Ectodermal cell (in vitro differentiated cells): ENCODE measurements at regions not wholly inside any gene's neighbourhood (a gene's known extent, or its start where the extent isn't known, plus 50 kb on each side); places are given as distances from the start of the nearest gene placed in this dataset.

Experiments used
- H3K27ac ChIP-seq: 2 replicates; pipeline ENCODE4 v1.7.0; 2013; ENCODE audit warnings: mild to moderate bottlenecking, low read depth, low read length; ENCODE audit not compliant: insufficient read depth, poor library complexity, severe bottlenecking
- H3K27me3 ChIP-seq: 2 replicates; pipeline ENCODE4 v1.7.0; 2013; ENCODE audit warnings: mild to moderate bottlenecking, low read length; ENCODE audit not compliant: insufficient read depth, control insufficient read depth, poor library complexity, severe bottlenecking
- H3K36me3 ChIP-seq: one replicate; pipeline ENCODE4 v1.7.0; 2013; ENCODE audit warnings: low read length; ENCODE audit not compliant: control insufficient read depth, insufficient read depth
- H3K4me1 ChIP-seq: one replicate; pipeline ENCODE4 v1.7.0; 2013; ENCODE audit warnings: low read length; ENCODE audit not compliant: control insufficient read depth, insufficient read depth
- H3K4me3 ChIP-seq: 2 replicates; pipeline ENCODE4 v1.7.0; 2013; ENCODE audit warnings: low read depth, low read length, control low read depth; ENCODE audit not compliant: insufficient read depth
- H3K9me3 ChIP-seq: 2 replicates; pipeline ENCODE4 v1.7.0; 2013; ENCODE audit warnings: mild to moderate bottlenecking, low read length, moderate library complexity; ENCODE audit not compliant: control insufficient read depth
- WGBS, 2 experiments: methylation state at CpG; one replicate each; pipeline ENCODE4 v1.1.7; 2013; ENCODE audit warnings: missing lambda C conversion rate in 2 of 2; 5-methylcytosine and 5-hydroxymethylcytosine counted together

- no peaks in the 10 kb centered on the region for H3K4me1 ChIP-seq
- H3K27ac ChIP-seq: no peak overlapping the region
- H3K36me3 ChIP-seq: no peaks in the 10 kb centered on the region
- no peak overlapping the region for H3K4me3 ChIP-seq
- 84 to 100% methylated on average over 2 of the region's 2 CpGs for WGBS, 2 experiments
- no peaks in the 10 kb centered on the region for H3K9me3 ChIP-seq
- H3K27me3 ChIP-seq: no peaks in the 10 kb centered on the region
Measured at GRCh38 chr3:76470285-76470684, 569.6 kb upstream of the ROBO2 start.

GRCh38 chr3:76474632-76475031 lies 565.3 kb upstream of the ROBO2 start:
- Histone ChIP-seq H3K9me3 (no peaks in the 10 kb centered on the region), H3K36me3 (no peaks in the 10 kb centered on the region), H3K27me3 (no peaks in the 10 kb centered on the region), H3K27ac (no peak overlapping the region), H3K4me1 (no peaks in the 10 kb centered on the region), H3K4me3 (no peak overlapping the region)
- 94 to 96% methylated on average over 9 of the region's 9 CpGs for WGBS, 2 experiments

GRCh38 chr3:76479161-76479650 lies 560.7 kb upstream of the ROBO2 start:
- Histone ChIP-seq H3K27me3 (no peaks in the 10 kb centered on the region), H3K4me1 (no peaks in the 10 kb centered on the region), H3K27ac (no peak overlapping the region), H3K36me3 (no peaks in the 10 kb centered on the region), H3K4me3 (no peak overlapping the region), H3K9me3 (no peaks in the 10 kb centered on the region)
- no CpG with 5 or more reads among the region's 1 CpG for WGBS, 2 experiments

GRCh38 chr3:76482510-76482909 lies 557.4 kb upstream of the ROBO2 start:
- no peak overlapping the region for H3K27ac ChIP-seq
- no peaks in the 10 kb centered on the region for H3K9me3 ChIP-seq
- H3K36me3 ChIP-seq: no peaks in the 10 kb centered on the region
- no peaks in the 10 kb centered on the region for H3K4me1 ChIP-seq
- H3K27me3 ChIP-seq: no peaks in the 10 kb centered on the region
- H3K4me3 ChIP-seq: no peak overlapping the region
- 91 to 94% methylated on average over 3 to 4 of the region's 4 CpGs for WGBS, 2 experiments

GRCh38 chr3:76487446-76487845 lies 552.5 kb upstream of the ROBO2 start:
- 96% methylated on average over 3 of the region's 3 CpGs for WGBS, 2 experiments
- Histone ChIP-seq H3K36me3 (no peaks in the 10 kb centered on the region), H3K4me3 (no peak overlapping the region)

GRCh38 chr3:76490064-76490463 lies 549.8 kb upstream of the ROBO2 start:
- WGBS, 2 experiments: 78 to 91% methylated on average over 3 of the region's 3 CpGs
- H3K4me1 ChIP-seq: no peaks in the 10 kb centered on the region

More at GRCh38 chr3:76487446-76487845, 552.5 kb upstream of the ROBO2 start:
- Histone ChIP-seq H3K4me1 (no peaks in the 10 kb centered on the region), H3K9me3 (no peaks in the 10 kb centered on the region), H3K27me3 (no peaks in the 10 kb centered on the region), H3K27ac (no peak overlapping the region)

GRCh38 chr3:76495216-76495615 lies 544.7 kb upstream of the ROBO2 start:
- WGBS, 2 experiments: 95 to 96% methylated on average over 2 of the region's 2 CpGs
- Histone ChIP-seq H3K27me3 (no peaks in the 10 kb centered on the region), H3K36me3 (no peaks in the 10 kb centered on the region), H3K9me3 (no peaks in the 10 kb centered on the region), H3K4me3 (no peak overlapping the region), H3K27ac (no peak overlapping the region), H3K4me1 (no peaks in the 10 kb centered on the region)

More at GRCh38 chr3:76490064-76490463, 549.8 kb upstream of the ROBO2 start:
- no peaks in the 10 kb centered on the region for H3K9me3 ChIP-seq
- H3K4me3 ChIP-seq: no peak overlapping the region
- no peaks in the 10 kb centered on the region for H3K36me3 ChIP-seq
- H3K27me3 ChIP-seq: no peaks in the 10 kb centered on the region
- no peak overlapping the region for H3K27ac ChIP-seq

- Histone ChIP-seq H3K27me3 (no peaks in the 10 kb centered on the region), H3K4me3 (no peak overlapping the region), H3K9me3 (no peaks in the 10 kb centered on the region), H3K4me1 (no peaks in the 10 kb centered on the region), H3K36me3 (no peaks in the 10 kb centered on the region), H3K27ac (no peak overlapping the region)
- WGBS, 2 experiments: 76 to 78% methylated on average over 3 of the region's 3 CpGs
Measured at GRCh38 chr3:76497636-76498035, 542.3 kb upstream of the ROBO2 start.

GRCh38 chr3:76500746-76501275 lies 539.1 kb upstream of the ROBO2 start:
- WGBS, 2 experiments: 94 to 100% methylated on average over 2 of the region's 2 CpGs
- H3K4me3 ChIP-seq: no peak overlapping the region
- no peaks in the 10 kb centered on the region for H3K36me3 ChIP-seq
- no peaks in the 10 kb centered on the region for H3K9me3 ChIP-seq
- H3K27me3 ChIP-seq: no peaks in the 10 kb centered on the region
- no peaks in the 10 kb centered on the region for H3K4me1 ChIP-seq
- no peak overlapping the region for H3K27ac ChIP-seq

- H3K4me1 ChIP-seq: no peaks in the 10 kb centered on the region
- H3K4me3 ChIP-seq: no peak overlapping the region
- no peaks in the 10 kb centered on the region for H3K27me3 ChIP-seq
- H3K9me3 ChIP-seq: no peaks in the 10 kb centered on the region
- no CpG with 5 or more reads among the region's 1 CpG for WGBS, 2 experiments
- H3K27ac ChIP-seq: no peak overlapping the region
- H3K36me3 ChIP-seq: no peaks in the 10 kb centered on the region
Measured at GRCh38 chr3:76501315-76501714, 538.6 kb upstream of the ROBO2 start.

GRCh38 chr3:76502076-76502475 lies 537.8 kb upstream of the ROBO2 start:
- Histone ChIP-seq H3K4me3 (no peak overlapping the region), H3K27me3 (no peaks in the 10 kb centered on the region), H3K27ac (no peak overlapping the region), H3K4me1 (no peaks in the 10 kb centered on the region), H3K36me3 (no peaks in the 10 kb centered on the region), H3K9me3 (no peaks in the 10 kb centered on the region)
